Activated CD8-positive, alpha-beta memory T cell treated with anti-CD3 and anti-CD28 coated beads for 24 hours (primary cell): ENCODE measurements at regions not wholly inside any gene's neighbourhood (a gene's known extent, or its start where the extent isn't known, plus 50 kb on each side); places are given as distances from the start of the nearest gene placed in this dataset.

ENCODE experiments used
- DNase-seq: peaks from one replicate; pipeline ENCODE4 v3.0.0-alpha.2; 2020

GRCh38 chr1:201753492-201753891 is 75.5 kb upstream of the IPO9 start:
- no peak for DNase-seq

GRCh38 chr1:201754353-201754752 is 74.6 kb upstream of the IPO9 start:
- no peak for DNase-seq

GRCh38 chr1:201755200-201755599 is 73.8 kb upstream of the IPO9 start:
- no peak for DNase-seq

GRCh38 chr1:201756406-201756805 is 72.6 kb upstream of the IPO9 start:
- no peak for DNase-seq

GRCh38 chr1:201758499-201759050 is 70.4 kb upstream of the IPO9 start:
- no peak for DNase-seq

GRCh38 chr1:201759194-201759815 is 69.7 kb upstream of the IPO9 start:
- DNase-seq, result no peak

GRCh38 chr1:201760516-201760915 is 68.4 kb upstream of the IPO9 start:
- DNase-seq, result no peak

- no peak for DNase-seq
Measured at GRCh38 chr1:201761178-201761577, 67.8 kb upstream of the IPO9 start.

- DNase-seq, result no peak
Measured at GRCh38 chr1:201761871-201762270, 67.1 kb upstream of the IPO9 start.

- no peak for DNase-seq
Measured at GRCh38 chr1:201762381-201762780, 66.6 kb upstream of the IPO9 start.

GRCh38 chr1:201763455-201764140 is 65.4 kb upstream of the IPO9 start:
- no peak for DNase-seq

- DNase-seq, result no peak
Measured at GRCh38 chr1:201764166-201764565, 64.8 kb upstream of the IPO9 start.

GRCh38 chr1:201764579-201764978 is 64.4 kb upstream of the IPO9 start:
- no peak for DNase-seq

- DNase-seq, result no peak
Measured at GRCh38 chr1:201766131-201766866, 62.7 kb upstream of the IPO9 start.

- DNase-seq, result no peak
Measured at GRCh38 chr1:201767339-201767738, 61.6 kb upstream of the IPO9 start.

- no peak for DNase-seq
Measured at GRCh38 chr1:201769072-201769471, 59.9 kb upstream of the IPO9 start.

GRCh38 chr1:201769966-201770365 is 59.0 kb upstream of the IPO9 start:
- DNase-seq, result no peak

GRCh38 chr1:201771466-201771865 is 57.5 kb upstream of the IPO9 start:
- no peak for DNase-seq

- no peak for DNase-seq
Measured at GRCh38 chr1:201772178-201772577, 56.8 kb upstream of the IPO9 start.

- no peak for DNase-seq
Measured at GRCh38 chr1:201773764-201774163, 55.2 kb upstream of the IPO9 start.

- no peak for DNase-seq
Measured at GRCh38 chr1:201774224-201774982, 54.6 kb upstream of the IPO9 start.

- DNase-seq, result no peak
Measured at GRCh38 chr1:201774983-201775344, 54.0 kb upstream of the IPO9 start.

- no peak for DNase-seq
Measured at GRCh38 chr1:201775380-201775779, 53.6 kb upstream of the IPO9 start.
